Stomach (tissue), 8 donors: ENCODE measurements at regions not wholly inside any gene's neighbourhood (a gene's known extent, or its start where the extent isn't known, plus 50 kb on each side); places are given as distances from the start of the nearest gene placed in this dataset.
A peak's percentile ranks its signal among the peaks of the same experiment; 100 is the strongest.

Experiments used
- DNase-seq, 2 donors: peaks; one replicate each; pipeline versions ENCODE4 v3.0.0 to v3.0.0-alpha.2; 2013 to 2019
- H3K27ac ChIP-seq, 5 donors: fragments of 200-600 bp in 4 of 5; sonication (generic) in 4 of 5; one replicate each; pipeline ENCODE4 v1.5.1; 2013 to 2019; ENCODE audit warnings: mild to moderate bottlenecking in 1 of 5, moderate library complexity in 1 of 5
- H3K27me3 ChIP-seq, 3 donors: fragments of 200-600 bp; sonication (generic); one replicate each; pipeline ENCODE4 v1.5.1; 2017 to 2019; ENCODE audit warnings: mixed run types in 1 of 3
- H3K36me3 ChIP-seq, 4 donors: fragments of 200-600 bp; sonication (generic); 1 replicate in 3 of 4; 2 replicates in 1 of 4; pipeline ENCODE4 v1.5.1; 2016 to 2019
- H3K4me1 ChIP-seq, 4 donors: fragments of 200-600 bp; sonication (generic); one replicate each; pipeline ENCODE4 v1.5.1; 2016 to 2019
- H3K4me3 ChIP-seq, 4 donors: fragments of 200-600 bp; sonication (generic) in 3 of 4; one replicate each; pipeline ENCODE4 v1.5.1; 2016 to 2019; ENCODE audit warnings: mild to moderate bottlenecking in 1 of 4
- H3K9me3 ChIP-seq, 4 donors: fragments of 200-600 bp; sonication (generic); one replicate each; pipeline ENCODE4 v1.5.1; 2016 to 2019
- EP300 ChIP-seq: sonication (generic); formaldehyde crosslinking; IDR thresholded peaks from one replicate; pipeline ENCODE4 v1.6.1; 2017; ENCODE audit warnings: antibody characterized with exemption
- POLR2A ChIP-seq, 4 donors: fragments of 450-650 bp; IDR thresholded peaks; one replicate each; pipeline ENCODE4 v1.6.1; 2016; ENCODE audit warnings: antibody characterized with exemption in 4 of 4, control low read depth in 2 of 4, mild to moderate bottlenecking in 1 of 4, moderate library complexity in 1 of 4
- POLR2AphosphoS5 ChIP-seq, 3 donors: sonication (generic); formaldehyde crosslinking; IDR thresholded peaks; one replicate each; pipeline ENCODE4 v1.6.1; 2016; ENCODE audit warnings: antibody characterized with exemption in 3 of 3
- WGBS, 5 donors: extraction: QIAGEN DNeasy Blood & Tissue Kit in 3 of 5; methylation state at CpG; one replicate each; pipeline versions ENCODE4 v1.1.5 to v1.1.7; 2013 to 2018; 5-methylcytosine and 5-hydroxymethylcytosine counted together
- intact Hi-C: fragments of 100-400 bp; cut with DNase I; formaldehyde crosslinking; loops from one replicate; pipeline ENCODE4 v1.15.1; 2023; ENCODE audit warnings: low total_unique reads
- TF ChIP-seq, protein P1 (sequence below), 7 experiments: fragments of 450-650 bp in 4 of 7; fragments of 200-600 bp in 3 of 7; sonication (generic) in 3 of 7; IDR thresholded peaks; one replicate each; pipeline ENCODE4 v1.5.1; 2016 to 2019; ENCODE audit warnings: antibody characterized with exemption in 7 of 7, control low read depth in 2 of 7, mild to moderate bottlenecking in 1 of 7
- donor health status: healthy with polysubstance abuse.
- donor health status: Bipolar disorder and iron deficiency.
- donor health status: healthy.

- Histone ChIP-seq H3K4me1 (peaks cover 0 to 12% (median 3%) of the 10 kb centered on the region in 4 donors), H3K27ac (no peak overlapping the region), H3K9me3 (no peaks in the 10 kb centered on the region), H3K4me3 (no peak overlapping the region), H3K27me3 (peaks cover 0 to 11% (median 0%) of the 10 kb centered on the region in 3 donors), H3K36me3 (no peaks in the 10 kb centered on the region)
- TF ChIP-seq, protein P1, sequence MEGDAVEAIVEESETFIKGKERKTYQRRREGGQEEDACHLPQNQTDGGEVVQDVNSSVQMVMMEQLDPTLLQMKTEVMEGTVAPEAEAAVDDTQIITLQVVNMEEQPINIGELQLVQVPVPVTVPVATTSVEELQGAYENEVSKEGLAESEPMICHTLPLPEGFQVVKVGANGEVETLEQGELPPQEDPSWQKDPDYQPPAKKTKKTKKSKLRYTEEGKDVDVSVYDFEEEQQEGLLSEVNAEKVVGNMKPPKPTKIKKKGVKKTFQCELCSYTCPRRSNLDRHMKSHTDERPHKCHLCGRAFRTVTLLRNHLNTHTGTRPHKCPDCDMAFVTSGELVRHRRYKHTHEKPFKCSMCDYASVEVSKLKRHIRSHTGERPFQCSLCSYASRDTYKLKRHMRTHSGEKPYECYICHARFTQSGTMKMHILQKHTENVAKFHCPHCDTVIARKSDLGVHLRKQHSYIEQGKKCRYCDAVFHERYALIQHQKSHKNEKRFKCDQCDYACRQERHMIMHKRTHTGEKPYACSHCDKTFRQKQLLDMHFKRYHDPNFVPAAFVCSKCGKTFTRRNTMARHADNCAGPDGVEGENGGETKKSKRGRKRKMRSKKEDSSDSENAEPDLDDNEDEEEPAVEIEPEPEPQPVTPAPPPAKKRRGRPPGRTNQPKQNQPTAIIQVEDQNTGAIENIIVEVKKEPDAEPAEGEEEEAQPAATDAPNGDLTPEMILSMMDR (IDR thresholded peaks at IDR 0.05), result peak in 4 of 7 experiments; percentile 18 to 52 (median 36)
- TF ChIP-seq EP300 (no peak), POLR2AphosphoS5 (IDR thresholded peaks at IDR 0.05) (no peak)
- DNase-seq, result peak in 1 of 2 donors; percentile 13
- WGBS, 5 donors, result 38 to 71% (median 49%) methylated on average over 3 of the region's 3 CpGs
- intact Hi-C loops, result no loop called here
Measured at GRCh38 chr10:46229144-46229563, 57.6 kb upstream of the ANTXRL start.

- peaks cover 0 to 11% (median 0%) of the 10 kb centered on the region in 3 donors for H3K27me3 ChIP-seq
- H3K4me3 ChIP-seq, result no peak overlapping the region
- DNase-seq, result no peak
- no peaks in the 10 kb centered on the region for H3K9me3 ChIP-seq
- intact Hi-C loops, result no loop called here
- no peaks in the 10 kb centered on the region for H3K36me3 ChIP-seq
- TF ChIP-seq POLR2A (IDR thresholded peaks at IDR 0.05) (no peak), POLR2AphosphoS5 (IDR thresholded peaks at IDR 0.05) (no peak), EP300 (no peak)
- TF ChIP-seq, protein P1 (IDR thresholded peaks at IDR 0.05), result no peak
- no peak overlapping the region for H3K27ac ChIP-seq
- WGBS, 5 donors, result 91 to 97% (median 94%) methylated on average over 5 of the region's 5 CpGs
- peaks cover 0 to 12% (median 3%) of the 10 kb centered on the region in 4 donors for H3K4me1 ChIP-seq
Measured at GRCh38 chr10:46230615-46231014, 56.2 kb upstream of the ANTXRL start.

- Histone ChIP-seq H3K4me1 (peaks cover 0 to 12% (median 3%) of the 10 kb centered on the region in 4 donors), H3K27me3 (peaks cover 0 to 11% (median 0%) of the 10 kb centered on the region in 3 donors), H3K36me3 (no peaks in the 10 kb centered on the region), H3K4me3 (no peak overlapping the region), H3K27ac (no peak overlapping the region), H3K9me3 (no peaks in the 10 kb centered on the region)
- WGBS, 5 donors, result 50 to 79% (median 73%) methylated on average over 1 of the region's 1 CpG
- DNase-seq, result peak in 1 of 2 donors; percentile 20
- TF ChIP-seq, protein P1 (IDR thresholded peaks at IDR 0.05), result no peak
- no peak for TF ChIP-seq POLR2A (IDR thresholded peaks at IDR 0.05)
- TF ChIP-seq POLR2AphosphoS5 (IDR thresholded peaks at IDR 0.05), result no peak
- intact Hi-C loops, result no loop called here
Measured at GRCh38 chr10:46231087-46231486, 55.7 kb upstream of the ANTXRL start.

DNA sequence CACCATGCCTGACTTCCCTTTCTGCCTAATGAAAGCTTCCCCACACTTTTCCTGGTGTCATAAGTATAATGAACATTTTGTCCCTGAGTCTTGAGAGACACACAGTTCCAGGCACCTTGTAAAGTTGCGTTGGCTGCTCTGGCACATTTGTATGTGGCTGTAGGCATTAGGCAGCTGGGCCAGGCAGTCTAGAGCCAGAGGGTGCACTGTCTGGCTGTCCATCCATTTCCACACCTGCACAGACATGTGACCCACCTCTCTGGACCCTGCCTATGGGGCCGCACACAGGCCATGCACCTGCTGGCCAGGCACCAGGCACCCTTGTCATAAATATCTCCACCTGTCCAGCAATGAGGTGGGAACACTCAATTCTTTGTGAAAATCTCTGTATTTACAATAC, 54.7 kb upstream of the ANTXRL start:
- intact Hi-C loops, result no loop called here
- Histone ChIP-seq H3K4me3 (no peak overlapping the region), H3K9me3 (no peaks in the 10 kb centered on the region), H3K27ac (no peak overlapping the region), H3K27me3 (peaks cover 0 to 11% (median 0%) of the 10 kb centered on the region in 3 donors), H3K36me3 (no peaks in the 10 kb centered on the region), H3K4me1 (peaks cover 0 to 12% (median 3%) of the 10 kb centered on the region in 4 donors)
- WGBS, 5 donors, result 82 to 97% (median 92%) methylated on average over 1 to 2 of the region's 2 CpGs
- DNase-seq, result peak in 1 of 2 donors; percentile 3
- TF ChIP-seq POLR2A (IDR thresholded peaks at IDR 0.05), result no peak
- TF ChIP-seq, protein P1 (IDR thresholded peaks at IDR 0.05), result no peak
- TF ChIP-seq EP300, result no peak
- TF ChIP-seq POLR2AphosphoS5 (IDR thresholded peaks at IDR 0.05), result no peak
